ENCODE measurements at regions not wholly inside any gene's neighbourhood (a gene's known extent, or its start where the extent isn't known, plus 50 kb on each side); places are given as distances from the start of the nearest gene placed in this dataset.

- H3K9me3 Mint-ChIP-seq: no peaks in the 10 kb centered on the region
- H3K27me3 Mint-ChIP-seq (ENCODE audit: low read depth): no peaks in the 10 kb centered on the region
- H3K4me1 Mint-ChIP-seq: peaks cover 7% of the 10 kb centered on the region
- H3K4me3 Mint-ChIP-seq: no peak overlapping the region
- no peaks in the 10 kb centered on the region for H3K36me3 Mint-ChIP-seq (ENCODE audit: low read depth)
- no peak for DNase-seq (ENCODE audit: low read depth, low spot score)
- no peak for TF ChIP-seq CTCF (conservative IDR thresholded peaks at IDR 0.05)
- no peak overlapping the region for H3K27ac Mint-ChIP-seq (ENCODE audit: unreplicated experiment)
These were observed 1338.8 kb downstream of the NSUN3 start for GRCh38 chr3:95401693-95402092.

- Mint-ChIP-seq H3K4me3 (no peak overlapping the region), H3K9me3 (peaks cover 5% of the 10 kb centered on the region), H3K27me3 (ENCODE audit: low read depth) (no peaks in the 10 kb centered on the region), H3K36me3 (ENCODE audit: low read depth) (no peaks in the 10 kb centered on the region), H3K4me1 (peaks cover 7% of the 10 kb centered on the region), H3K27ac (ENCODE audit: unreplicated experiment) (no peak overlapping the region)
- DNase-seq (ENCODE audit: low read depth, low spot score): no peak
- TF ChIP-seq CTCF (conservative IDR thresholded peaks at IDR 0.05): no peak
These were observed 1345.0 kb downstream of the NSUN3 start for GRCh38 chr3:95407709-95408463.

- no peaks in the 10 kb centered on the region for H3K36me3 Mint-ChIP-seq (ENCODE audit: low read depth)
- no peaks in the 10 kb centered on the region for H3K27me3 Mint-ChIP-seq (ENCODE audit: low read depth)
- H3K4me1 Mint-ChIP-seq: peaks cover 6% of the 10 kb centered on the region
- H3K9me3 Mint-ChIP-seq: peaks cover 6% of the 10 kb centered on the region
- no peak overlapping the region for H3K4me3 Mint-ChIP-seq
- H3K27ac Mint-ChIP-seq (ENCODE audit: unreplicated experiment): no peak overlapping the region
- TF ChIP-seq CTCF (conservative IDR thresholded peaks at IDR 0.05): no peak
- no peak for DNase-seq (ENCODE audit: low read depth, low spot score)
These were observed 1345.6 kb downstream of the NSUN3 start for GRCh38 chr3:95408464-95408862.

GRCh38 chr3:95418251-95418650 is 1355.4 kb downstream of the NSUN3 start:
- H3K27ac Mint-ChIP-seq (ENCODE audit: unreplicated experiment): no peak overlapping the region

GRCh38 chr3:95424279-95424678 is 1361.4 kb downstream of the NSUN3 start:
- no peaks in the 10 kb centered on the region for H3K36me3 Mint-ChIP-seq (ENCODE audit: low read depth)
- no peak for TF ChIP-seq CTCF (conservative IDR thresholded peaks at IDR 0.05)
- H3K27ac Mint-ChIP-seq (ENCODE audit: unreplicated experiment): no peak overlapping the region
- H3K4me1 Mint-ChIP-seq: no peaks in the 10 kb centered on the region
- H3K4me3 Mint-ChIP-seq: no peak overlapping the region
- H3K27me3 Mint-ChIP-seq (ENCODE audit: low read depth): no peaks in the 10 kb centered on the region
- no peak for DNase-seq (ENCODE audit: low read depth, low spot score)
- H3K9me3 Mint-ChIP-seq: peaks cover 4% of the 10 kb centered on the region

More at GRCh38 chr3:95418251-95418650, 1355.4 kb downstream of the NSUN3 start:
- no peak overlapping the region for H3K4me3 Mint-ChIP-seq
- TF ChIP-seq CTCF (conservative IDR thresholded peaks at IDR 0.05): no peak
- no peaks in the 10 kb centered on the region for H3K27me3 Mint-ChIP-seq (ENCODE audit: low read depth)
- H3K4me1 Mint-ChIP-seq: no peaks in the 10 kb centered on the region
- H3K36me3 Mint-ChIP-seq (ENCODE audit: low read depth): no peaks in the 10 kb centered on the region
- peaks cover 10% of the 10 kb centered on the region for H3K9me3 Mint-ChIP-seq
- no peak for DNase-seq (ENCODE audit: low read depth, low spot score)

All from neural crest cell (in vitro differentiated cells).